ENCODE measurements at regions not wholly inside any gene's neighbourhood (a gene's known extent, or its start where the extent isn't known, plus 50 kb on each side); places are given as distances from the start of the nearest gene placed in this dataset.

- H3K36me3 ChIP-seq = no peaks in the 10 kb centered on the region
- no peak for ATAC-seq (ENCODE audit: insufficient number of reproducible peaks, low FRiP score, low read depth)
Observed at GRCh38 chr5:86008293-86008692, 609.4 kb upstream of the COX7C start.

GRCh38 chr5:86008704-86009103, 609.0 kb upstream of the COX7C start:
- Histone ChIP-seq H3K27ac (no peak overlapping the region), H3K4me3 (no peak overlapping the region), H3K4me1 (ENCODE audit: control insufficient read depth in 1 of 2, low read depth in 2 of 2) (no peaks in the 10 kb centered on the region), H3K27me3 (replicated peaks; ENCODE audit: insufficient read depth) (no peaks in the 10 kb centered on the region), H3K9me3 (no peaks in the 10 kb centered on the region), H3K36me3 (no peaks in the 10 kb centered on the region)
- DNase-seq (ENCODE audit: low spot score) (no peak), ATAC-seq (ENCODE audit: insufficient number of reproducible peaks, low FRiP score, low read depth) (no peak)
- no peak for TF ChIP-seq CTCF (IDR thresholded peaks at IDR 0.05)

More at GRCh38 chr5:86008293-86008692, 609.4 kb upstream of the COX7C start:
- Histone ChIP-seq H3K27ac (no peak overlapping the region), H3K4me1 (ENCODE audit: control insufficient read depth in 1 of 2, low read depth in 2 of 2) (no peaks in the 10 kb centered on the region), H3K9me3 (no peaks in the 10 kb centered on the region), H3K27me3 (replicated peaks; ENCODE audit: insufficient read depth) (no peaks in the 10 kb centered on the region), H3K4me3 (no peak overlapping the region)
- DNase-seq (ENCODE audit: low spot score) = no peak
- TF ChIP-seq CTCF (IDR thresholded peaks at IDR 0.05) = no peak

- Histone ChIP-seq H3K36me3 (no peaks in the 10 kb centered on the region), H3K4me3 (no peak overlapping the region), H3K27me3 (replicated peaks; ENCODE audit: insufficient read depth) (no peaks in the 10 kb centered on the region), H3K4me1 (ENCODE audit: control insufficient read depth in 1 of 2, low read depth in 2 of 2) (no peaks in the 10 kb centered on the region), H3K27ac (no peak overlapping the region), H3K9me3 (no peaks in the 10 kb centered on the region)
- no peak for TF ChIP-seq CTCF (IDR thresholded peaks at IDR 0.05)
- no peak for ATAC-seq (ENCODE audit: insufficient number of reproducible peaks, low FRiP score, low read depth)
- no peak for DNase-seq (ENCODE audit: low spot score)
Observed at GRCh38 chr5:86011937-86012336, 605.8 kb upstream of the COX7C start.

- H3K27me3 ChIP-seq (replicated peaks; ENCODE audit: insufficient read depth) = no peaks in the 10 kb centered on the region
- no peak overlapping the region for H3K4me3 ChIP-seq
- H3K4me1 ChIP-seq (ENCODE audit: control insufficient read depth in 1 of 2, low read depth in 2 of 2) = peaks cover 0 to 3% of the 10 kb centered on the region in 2 donors
- H3K36me3 ChIP-seq = no peaks in the 10 kb centered on the region
- H3K27ac ChIP-seq = no peak overlapping the region
- ATAC-seq (ENCODE audit: insufficient number of reproducible peaks, low FRiP score, low read depth) (no peak), DNase-seq (ENCODE audit: low spot score) (no peak)
- no peak for TF ChIP-seq CTCF (IDR thresholded peaks at IDR 0.05)
- H3K9me3 ChIP-seq = no peaks in the 10 kb centered on the region
Observed at GRCh38 chr5:86029308-86029707, 588.4 kb upstream of the COX7C start.

GRCh38 chr5:86030753-86031152, 587.0 kb upstream of the COX7C start:
- H3K9me3 ChIP-seq = no peaks in the 10 kb centered on the region
- no peaks in the 10 kb centered on the region for H3K27me3 ChIP-seq (replicated peaks; ENCODE audit: insufficient read depth)
- ATAC-seq (ENCODE audit: insufficient number of reproducible peaks, low FRiP score, low read depth) (no peak), DNase-seq (ENCODE audit: low spot score) (no peak)
- no peak overlapping the region for H3K27ac ChIP-seq
- TF ChIP-seq CTCF (IDR thresholded peaks at IDR 0.05) = no peak
- H3K4me1 ChIP-seq (ENCODE audit: control insufficient read depth in 1 of 2, low read depth in 2 of 2) = peaks cover 0 to 3% of the 10 kb centered on the region in 2 donors
- H3K36me3 ChIP-seq = no peaks in the 10 kb centered on the region
- H3K4me3 ChIP-seq = no peak overlapping the region
